ENCODE measurements at regions not wholly inside any gene's neighbourhood (a gene's known extent, or its start where the extent isn't known, plus 50 kb on each side); places are given as distances from the start of the nearest gene placed in this dataset.

DNA sequence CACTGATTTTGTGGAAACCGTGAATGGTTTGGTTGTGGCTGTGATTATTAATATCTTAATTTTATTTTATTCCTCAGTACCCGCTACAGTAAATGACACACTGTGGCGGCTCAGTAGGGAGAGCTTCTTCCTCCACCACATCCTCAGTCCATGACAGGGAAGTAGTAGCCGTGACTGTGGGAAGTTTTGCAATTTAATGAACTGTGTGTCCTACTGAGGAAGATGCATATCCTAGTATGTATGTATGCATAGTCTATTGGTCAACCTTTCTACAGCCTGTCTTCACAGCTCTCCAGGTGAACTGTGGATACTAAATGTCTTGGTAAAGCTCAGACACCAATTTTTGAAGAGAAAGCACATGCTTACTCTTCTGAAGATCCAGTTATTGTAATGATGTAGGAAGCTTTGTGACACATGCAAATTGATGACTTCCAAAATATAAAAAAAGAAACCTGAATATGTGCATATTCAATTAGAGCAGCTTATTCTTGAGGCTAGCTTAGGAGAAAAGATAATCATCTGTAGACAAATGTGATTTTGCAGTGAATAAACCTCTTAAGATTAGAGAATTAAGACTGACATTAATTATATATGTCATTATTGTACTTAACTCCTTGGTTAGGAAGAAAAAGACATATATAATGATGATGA is 384.3 kb upstream of the CNTNAP5 start:
- TF ChIP-seq POLR2AphosphoS5 (IDR thresholded peaks at IDR 0.05; ENCODE audit: low read depth, low read length) (no peak), FOXP2 (optimal IDR thresholded peaks at IDR 0.05; ENCODE audit: borderline replicate concordance, extremely low read depth, extremely low read length, insufficient read depth) (no peak), SIN3A (IDR thresholded peaks at IDR 0.05; ENCODE audit: borderline replicate concordance, insufficient read depth, low read length) (no peak), TAF1 (IDR thresholded peaks at IDR 0.05; ENCODE audit: borderline replicate concordance, insufficient read depth, low read length) (no peak)
- TF ChIP-seq, protein P1, sequence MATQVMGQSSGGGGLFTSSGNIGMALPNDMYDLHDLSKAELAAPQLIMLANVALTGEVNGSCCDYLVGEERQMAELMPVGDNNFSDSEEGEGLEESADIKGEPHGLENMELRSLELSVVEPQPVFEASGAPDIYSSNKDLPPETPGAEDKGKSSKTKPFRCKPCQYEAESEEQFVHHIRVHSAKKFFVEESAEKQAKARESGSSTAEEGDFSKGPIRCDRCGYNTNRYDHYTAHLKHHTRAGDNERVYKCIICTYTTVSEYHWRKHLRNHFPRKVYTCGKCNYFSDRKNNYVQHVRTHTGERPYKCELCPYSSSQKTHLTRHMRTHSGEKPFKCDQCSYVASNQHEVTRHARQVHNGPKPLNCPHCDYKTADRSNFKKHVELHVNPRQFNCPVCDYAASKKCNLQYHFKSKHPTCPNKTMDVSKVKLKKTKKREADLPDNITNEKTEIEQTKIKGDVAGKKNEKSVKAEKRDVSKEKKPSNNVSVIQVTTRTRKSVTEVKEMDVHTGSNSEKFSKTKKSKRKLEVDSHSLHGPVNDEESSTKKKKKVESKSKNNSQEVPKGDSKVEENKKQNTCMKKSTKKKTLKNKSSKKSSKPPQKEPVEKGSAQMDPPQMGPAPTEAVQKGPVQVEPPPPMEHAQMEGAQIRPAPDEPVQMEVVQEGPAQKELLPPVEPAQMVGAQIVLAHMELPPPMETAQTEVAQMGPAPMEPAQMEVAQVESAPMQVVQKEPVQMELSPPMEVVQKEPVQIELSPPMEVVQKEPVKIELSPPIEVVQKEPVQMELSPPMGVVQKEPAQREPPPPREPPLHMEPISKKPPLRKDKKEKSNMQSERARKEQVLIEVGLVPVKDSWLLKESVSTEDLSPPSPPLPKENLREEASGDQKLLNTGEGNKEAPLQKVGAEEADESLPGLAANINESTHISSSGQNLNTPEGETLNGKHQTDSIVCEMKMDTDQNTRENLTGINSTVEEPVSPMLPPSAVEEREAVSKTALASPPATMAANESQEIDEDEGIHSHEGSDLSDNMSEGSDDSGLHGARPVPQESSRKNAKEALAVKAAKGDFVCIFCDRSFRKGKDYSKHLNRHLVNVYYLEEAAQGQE (IDR thresholded peaks at IDR 0.05; ENCODE audit: insufficient read depth in 1 of 2, low read depth in 2 of 2, low read length in 2 of 2), result no peak

- TF ChIP-seq, protein P1 (IDR thresholded peaks at IDR 0.05; ENCODE audit: insufficient read depth in 1 of 2, low read depth in 2 of 2, low read length in 2 of 2), result no peak
- TF ChIP-seq TAF1 (IDR thresholded peaks at IDR 0.05; ENCODE audit: borderline replicate concordance, insufficient read depth, low read length), result no peak
- no peak for TF ChIP-seq FOXP2 (optimal IDR thresholded peaks at IDR 0.05; ENCODE audit: borderline replicate concordance, extremely low read depth, extremely low read length, insufficient read depth)
- TF ChIP-seq SIN3A (IDR thresholded peaks at IDR 0.05; ENCODE audit: borderline replicate concordance, insufficient read depth, low read length), result no peak
- no peak for TF ChIP-seq POLR2AphosphoS5 (IDR thresholded peaks at IDR 0.05; ENCODE audit: low read depth, low read length)
These were observed 381.0 kb upstream of the CNTNAP5 start for GRCh38 chr2:123644053-123644452.

DNA sequence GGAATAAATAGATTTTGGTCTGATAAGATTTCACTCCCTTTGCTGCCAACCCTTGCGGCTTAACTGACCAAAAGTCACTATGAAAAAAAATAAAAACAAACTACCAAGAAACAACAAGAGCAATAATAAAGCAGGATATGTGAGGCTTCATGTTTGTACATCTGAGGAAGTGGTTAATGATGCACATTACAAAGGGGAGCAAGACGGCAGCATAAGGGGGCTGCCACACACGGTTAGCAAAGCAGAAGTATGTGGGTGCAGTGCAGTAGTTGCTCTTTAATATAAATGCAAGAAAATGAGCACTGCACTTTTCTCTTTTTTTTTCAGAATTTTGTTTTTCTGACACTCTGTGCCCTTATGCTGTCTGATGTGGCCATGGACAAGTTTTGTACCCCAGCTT is 377.1 kb upstream of the CNTNAP5 start:
- TF ChIP-seq FOXP2 (optimal IDR thresholded peaks at IDR 0.05; ENCODE audit: borderline replicate concordance, extremely low read depth, extremely low read length, insufficient read depth), result no peak
- TF ChIP-seq TAF1 (IDR thresholded peaks at IDR 0.05; ENCODE audit: borderline replicate concordance, insufficient read depth, low read length), result no peak
- no peak for TF ChIP-seq SIN3A (IDR thresholded peaks at IDR 0.05; ENCODE audit: borderline replicate concordance, insufficient read depth, low read length)
- no peak for TF ChIP-seq POLR2AphosphoS5 (IDR thresholded peaks at IDR 0.05; ENCODE audit: low read depth, low read length)
- TF ChIP-seq, protein P1 (IDR thresholded peaks at IDR 0.05; ENCODE audit: insufficient read depth in 1 of 2, low read depth in 2 of 2, low read length in 2 of 2), result no peak

- TF ChIP-seq TAF1 (IDR thresholded peaks at IDR 0.05; ENCODE audit: borderline replicate concordance, insufficient read depth, low read length) (no peak), FOXP2 (optimal IDR thresholded peaks at IDR 0.05; ENCODE audit: borderline replicate concordance, extremely low read depth, extremely low read length, insufficient read depth) (no peak)
These were observed 376.1 kb upstream of the CNTNAP5 start for GRCh38 chr2:123648956-123649355.

DNA sequence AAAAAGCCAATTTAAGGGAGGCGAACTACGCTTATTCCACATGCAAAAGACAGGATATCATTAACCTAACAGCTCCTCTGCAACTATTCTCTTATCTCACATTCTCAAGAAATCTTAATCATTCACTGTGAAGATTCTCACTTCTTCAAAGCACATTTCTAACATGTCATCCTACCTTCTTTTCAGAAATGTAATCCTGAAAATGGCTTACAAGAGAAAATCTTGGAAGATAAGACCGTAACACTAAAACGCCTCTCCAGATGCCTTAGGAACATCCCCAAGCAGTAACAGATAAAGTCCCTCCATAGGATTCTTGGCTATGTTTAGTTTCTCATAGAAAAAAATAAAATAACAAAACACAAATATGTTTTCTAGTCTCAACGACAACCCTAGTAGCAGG is 373.9 kb upstream of the CNTNAP5 start:
- no peak for TF ChIP-seq SIN3A (IDR thresholded peaks at IDR 0.05; ENCODE audit: borderline replicate concordance, insufficient read depth, low read length)
- TF ChIP-seq FOXP2 (optimal IDR thresholded peaks at IDR 0.05; ENCODE audit: borderline replicate concordance, extremely low read depth, extremely low read length, insufficient read depth), result no peak
- no peak for TF ChIP-seq TAF1 (IDR thresholded peaks at IDR 0.05; ENCODE audit: borderline replicate concordance, insufficient read depth, low read length)
- TF ChIP-seq POLR2AphosphoS5 (IDR thresholded peaks at IDR 0.05; ENCODE audit: low read depth, low read length), result no peak
- TF ChIP-seq, protein P1 (IDR thresholded peaks at IDR 0.05; ENCODE audit: insufficient read depth in 1 of 2, low read depth in 2 of 2, low read length in 2 of 2), result no peak
